Stomach (tissue), 4 donors: ENCODE measurements at regions not wholly inside any gene's neighbourhood (a gene's known extent, or its start where the extent isn't known, plus 50 kb on each side); places are given as distances from the start of the nearest gene placed in this dataset.

ENCODE experiments used
- CTCF ChIP-seq, 7 experiments: fragments of 450-650 bp in 4 of 7; fragments of 200-600 bp in 3 of 7; sonication (generic) in 3 of 7; IDR thresholded peaks; one replicate each; pipeline ENCODE4 v1.5.1; 2016 to 2019; ENCODE audit warnings: antibody characterized with exemption in 7 of 7, control low read depth in 2 of 7, mild to moderate bottlenecking in 1 of 7
- EP300 ChIP-seq: sonication (generic); formaldehyde crosslinking; IDR thresholded peaks from one replicate; pipeline ENCODE4 v1.6.1; 2017; ENCODE audit warnings: antibody characterized with exemption
- POLR2A ChIP-seq, 4 donors: fragments of 450-650 bp; IDR thresholded peaks; one replicate each; pipeline ENCODE4 v1.6.1; 2016; ENCODE audit warnings: antibody characterized with exemption in 4 of 4, control low read depth in 2 of 4, mild to moderate bottlenecking in 1 of 4, moderate library complexity in 1 of 4
- POLR2AphosphoS5 ChIP-seq, 3 donors: sonication (generic); formaldehyde crosslinking; IDR thresholded peaks; one replicate each; pipeline ENCODE4 v1.6.1; 2016; ENCODE audit warnings: antibody characterized with exemption in 3 of 3

DNA sequence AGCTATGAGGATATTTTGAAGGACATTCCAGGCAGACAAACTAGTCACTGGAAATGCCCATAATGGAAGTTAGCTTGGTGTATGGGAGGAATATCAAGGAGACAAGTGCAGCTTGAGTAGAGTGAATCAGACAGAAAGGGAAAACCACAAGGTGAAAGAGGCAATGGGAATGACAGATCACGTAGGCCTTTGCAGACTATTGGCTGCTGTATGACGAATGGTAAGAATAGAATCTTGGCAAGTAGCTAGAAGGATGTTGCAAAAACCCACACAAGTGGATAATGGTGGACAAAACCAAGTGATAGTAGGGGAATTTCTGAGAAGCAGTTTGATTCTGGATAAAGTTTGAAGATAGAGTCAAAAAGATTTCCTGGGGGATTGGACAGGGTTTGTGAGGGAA is 196.9 kb upstream of the NOVA1 start:
- TF ChIP-seq CTCF (IDR thresholded peaks at IDR 0.05) (no peak), POLR2A (IDR thresholded peaks at IDR 0.05) (no peak), EP300 (no peak), POLR2AphosphoS5 (IDR thresholded peaks at IDR 0.05) (no peak)
